Activated T-cell treated with anti-CD3 and anti-CD28 coated beads, Interleukin-2, amount 50 U/mL, for 72 hours (primary cell): ENCODE measurements at regions not wholly inside any gene's neighbourhood (a gene's known extent, or its start where the extent isn't known, plus 50 kb on each side); places are given as distances from the start of the nearest gene placed in this dataset.

Experiments
- ATAC-seq, 2 donors: fragments of 150-1000 bp; cut with Tn5 transposase; replicated peaks in 1 of 2; 2 replicates each; pipeline ENCODE4 v1.10.0; 2021; ENCODE audit warnings: moderate library complexity in 2 of 2, mild to moderate bottlenecking in 1 of 2
- DNase-seq, 2 donors: peaks; one replicate each; pipeline ENCODE4 v3.0.0; 2021 to 2022; ENCODE audit warnings: mixed read lengths in 1 of 2
- H3K27ac Mint-ChIP-seq: one replicate; pipeline ENCODE4 v1.8.0; 2022; ENCODE audit warnings: mild to moderate bottlenecking, moderate library complexity, mixed read lengths
- H3K27me3 Mint-ChIP-seq: one replicate; pipeline ENCODE4 v1.8.0; 2022; ENCODE audit warnings: low read depth, mixed read lengths
- H3K36me3 Mint-ChIP-seq, 2 donors: one replicate each; pipeline ENCODE4 v1.8.0; 2022; ENCODE audit warnings: mixed read lengths in 2 of 2, mild to moderate bottlenecking in 1 of 2; ENCODE audit not compliant: insufficient read depth in 2 of 2
- H3K4me1 Mint-ChIP-seq: one replicate; pipeline ENCODE4 v1.8.0; 2022; ENCODE audit warnings: low read depth, mixed read lengths
- H3K4me3 Mint-ChIP-seq, 2 donors: one replicate each; pipeline ENCODE4 v1.8.0; 2022; ENCODE audit warnings: mild to moderate bottlenecking in 2 of 2, mixed read lengths in 2 of 2, moderate library complexity in 2 of 2
- H3K9me3 Mint-ChIP-seq, 2 donors: one replicate each; pipeline ENCODE4 v1.8.0; 2022; ENCODE audit warnings: mixed read lengths in 2 of 2

- Mint-ChIP-seq H3K27ac (no peak overlapping the region), H3K4me1 (no peaks in the 10 kb centered on the region), H3K36me3 (no peaks in the 10 kb centered on the region), H3K27me3 (no peaks in the 10 kb centered on the region), H3K4me3 (no peak overlapping the region), H3K9me3 (peaks cover 2 to 15% of the 10 kb centered on the region in 2 donors)
- no peak for ATAC-seq
- DNase-seq: no peak
These were observed 714.9 kb upstream of the CXADR start for GRCh38 chr21:16797966-16798365.

- no peak overlapping the region for H3K4me3 Mint-ChIP-seq
- DNase-seq (no peak), ATAC-seq (no peak)
- no peaks in the 10 kb centered on the region for H3K4me1 Mint-ChIP-seq
- H3K36me3 Mint-ChIP-seq: no peaks in the 10 kb centered on the region
- no peaks in the 10 kb centered on the region for H3K27me3 Mint-ChIP-seq
- H3K27ac Mint-ChIP-seq: no peak overlapping the region
- H3K9me3 Mint-ChIP-seq: peaks cover 9 to 17% of the 10 kb centered on the region in 2 donors
These were observed 712.1 kb upstream of the CXADR start for GRCh38 chr21:16800536-16801275.

GRCh38 chr21:16811011-16811410, 701.8 kb upstream of the CXADR start:
- H3K9me3 Mint-ChIP-seq: no peaks in the 10 kb centered on the region
- H3K36me3 Mint-ChIP-seq: no peaks in the 10 kb centered on the region
- no peaks in the 10 kb centered on the region for H3K4me1 Mint-ChIP-seq
- no peak overlapping the region for H3K4me3 Mint-ChIP-seq
- no peak overlapping the region for H3K27ac Mint-ChIP-seq
- no peak for DNase-seq
- ATAC-seq: no peak
- no peaks in the 10 kb centered on the region for H3K27me3 Mint-ChIP-seq

- H3K4me1 Mint-ChIP-seq: no peaks in the 10 kb centered on the region
- ATAC-seq (no peak), DNase-seq (no peak)
- H3K27me3 Mint-ChIP-seq: no peaks in the 10 kb centered on the region
- no peak overlapping the region for H3K4me3 Mint-ChIP-seq
- H3K27ac Mint-ChIP-seq: no peak overlapping the region
- H3K9me3 Mint-ChIP-seq: no peaks in the 10 kb centered on the region
- H3K36me3 Mint-ChIP-seq: no peaks in the 10 kb centered on the region
These were observed 700.9 kb upstream of the CXADR start for GRCh38 chr21:16811970-16812369.

GRCh38 chr21:16815243-16815642, 697.6 kb upstream of the CXADR start:
- H3K27ac Mint-ChIP-seq: no peak overlapping the region
- DNase-seq (no peak), ATAC-seq (no peak)
- H3K4me1 Mint-ChIP-seq: no peaks in the 10 kb centered on the region
- H3K36me3 Mint-ChIP-seq: no peaks in the 10 kb centered on the region
- H3K9me3 Mint-ChIP-seq: peaks cover 1 to 3% of the 10 kb centered on the region in 2 donors
- no peaks in the 10 kb centered on the region for H3K27me3 Mint-ChIP-seq
- no peak overlapping the region for H3K4me3 Mint-ChIP-seq

- no peak overlapping the region for H3K27ac Mint-ChIP-seq
- ATAC-seq: no peak
These were observed 691.3 kb upstream of the CXADR start for GRCh38 chr21:16821588-16821987.

GRCh38 chr21:16829532-16829931, 683.3 kb upstream of the CXADR start:
- Mint-ChIP-seq H3K4me1 (no peaks in the 10 kb centered on the region), H3K4me3 (no peak overlapping the region), H3K9me3 (peaks cover 8 to 10% of the 10 kb centered on the region in 2 donors), H3K27ac (no peak overlapping the region), H3K36me3 (no peaks in the 10 kb centered on the region), H3K27me3 (no peaks in the 10 kb centered on the region)
- no peak for DNase-seq
- no peak for ATAC-seq

More at GRCh38 chr21:16821588-16821987, 691.3 kb upstream of the CXADR start:
- H3K4me3 Mint-ChIP-seq: no peak overlapping the region
- peaks cover 16 to 17% of the 10 kb centered on the region in 2 donors for H3K9me3 Mint-ChIP-seq
- peaks cover 0 to 3% of the 10 kb centered on the region in 2 donors for H3K36me3 Mint-ChIP-seq
- no peaks in the 10 kb centered on the region for H3K27me3 Mint-ChIP-seq
- no peaks in the 10 kb centered on the region for H3K4me1 Mint-ChIP-seq
- no peak for DNase-seq

GRCh38 chr21:16832791-16833190, 680.1 kb upstream of the CXADR start:
- no peaks in the 10 kb centered on the region for H3K27me3 Mint-ChIP-seq
- no peak overlapping the region for H3K4me3 Mint-ChIP-seq

GRCh38 chr21:16834791-16835190, 678.1 kb upstream of the CXADR start:
- Mint-ChIP-seq H3K4me3 (no peak overlapping the region), H3K4me1 (no peaks in the 10 kb centered on the region), H3K36me3 (no peaks in the 10 kb centered on the region), H3K27me3 (no peaks in the 10 kb centered on the region), H3K27ac (no peak overlapping the region), H3K9me3 (peaks cover 0 to 4% of the 10 kb centered on the region in 2 donors)
- DNase-seq (no peak), ATAC-seq (no peak)

More at GRCh38 chr21:16832791-16833190, 680.1 kb upstream of the CXADR start:
- ATAC-seq (no peak), DNase-seq (no peak)
- H3K36me3 Mint-ChIP-seq: no peaks in the 10 kb centered on the region
- H3K27ac Mint-ChIP-seq: no peak overlapping the region
- H3K4me1 Mint-ChIP-seq: no peaks in the 10 kb centered on the region
- H3K9me3 Mint-ChIP-seq: peaks cover 0 to 2% of the 10 kb centered on the region in 2 donors

GRCh38 chr21:16837321-16837720, 675.5 kb upstream of the CXADR start:
- no peaks in the 10 kb centered on the region for H3K4me1 Mint-ChIP-seq
- no peak overlapping the region for H3K27ac Mint-ChIP-seq
- H3K9me3 Mint-ChIP-seq: peaks cover 0 to 4% of the 10 kb centered on the region in 2 donors
- no peaks in the 10 kb centered on the region for H3K27me3 Mint-ChIP-seq
- ATAC-seq (no peak), DNase-seq (no peak)
- no peaks in the 10 kb centered on the region for H3K36me3 Mint-ChIP-seq
- H3K4me3 Mint-ChIP-seq: no peak overlapping the region

- ATAC-seq (no peak), DNase-seq (no peak)
- H3K4me1 Mint-ChIP-seq: no peaks in the 10 kb centered on the region
- H3K9me3 Mint-ChIP-seq: peaks cover 0 to 4% of the 10 kb centered on the region in 2 donors
- no peaks in the 10 kb centered on the region for H3K27me3 Mint-ChIP-seq
- H3K36me3 Mint-ChIP-seq: no peaks in the 10 kb centered on the region
- no peak overlapping the region for H3K4me3 Mint-ChIP-seq
- H3K27ac Mint-ChIP-seq: no peak overlapping the region
These were observed 675.1 kb upstream of the CXADR start for GRCh38 chr21:16837721-16838120.

- peaks cover under 1 to 6% of the 10 kb centered on the region in 2 donors for H3K9me3 Mint-ChIP-seq
- H3K4me1 Mint-ChIP-seq: no peaks in the 10 kb centered on the region
- ATAC-seq (no peak), DNase-seq (no peak)
- no peaks in the 10 kb centered on the region for H3K36me3 Mint-ChIP-seq
- no peak overlapping the region for H3K4me3 Mint-ChIP-seq
- no peak overlapping the region for H3K27ac Mint-ChIP-seq
- no peaks in the 10 kb centered on the region for H3K27me3 Mint-ChIP-seq
These were observed 674.5 kb upstream of the CXADR start for GRCh38 chr21:16838331-16838730.

GRCh38 chr21:16840538-16840937, 672.3 kb upstream of the CXADR start:
- DNase-seq (no peak), ATAC-seq (no peak)

More at GRCh38 chr21:16840538-16840937, 672.3 kb upstream of the CXADR start:
- Mint-ChIP-seq H3K9me3 (peaks cover 5 to 7% of the 10 kb centered on the region in 2 donors), H3K27me3 (no peaks in the 10 kb centered on the region), H3K27ac (no peak overlapping the region), H3K4me1 (no peaks in the 10 kb centered on the region), H3K36me3 (no peaks in the 10 kb centered on the region), H3K4me3 (no peak overlapping the region)
